Superior temporal gyrus (tissue), 1 donor: ENCODE measurements at regions not wholly inside any gene's neighbourhood (a gene's known extent, or its start where the extent isn't known, plus 50 kb on each side); places are given as distances from the start of the nearest gene placed in this dataset.

Experiments
- DNase-seq: peaks from one replicate; pipeline ENCODE4 v3.0.0-alpha.2; 2016; ENCODE audit errors: extremely low spot score

DNA sequence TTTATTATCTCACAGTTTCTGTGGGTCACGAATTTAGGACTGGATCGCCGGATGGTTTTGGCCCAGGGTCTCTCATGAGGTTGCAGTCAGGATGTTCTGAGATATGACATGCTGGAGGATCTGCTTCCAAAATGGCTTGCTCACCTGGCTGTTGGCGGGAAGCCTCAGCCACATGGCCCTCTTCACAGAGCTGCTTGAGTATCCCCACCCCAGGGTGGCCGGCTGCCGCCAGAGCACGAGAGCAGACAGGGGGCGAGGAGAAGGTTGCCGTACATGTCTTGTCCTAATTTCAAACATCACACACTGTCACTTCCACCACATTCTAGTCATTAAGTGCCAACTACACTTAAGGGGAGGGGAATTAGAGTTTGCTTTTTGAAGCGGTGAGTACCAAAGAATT, 365.8 kb downstream of the FGFR2 start:
- DNase-seq, result no peak

DNA sequence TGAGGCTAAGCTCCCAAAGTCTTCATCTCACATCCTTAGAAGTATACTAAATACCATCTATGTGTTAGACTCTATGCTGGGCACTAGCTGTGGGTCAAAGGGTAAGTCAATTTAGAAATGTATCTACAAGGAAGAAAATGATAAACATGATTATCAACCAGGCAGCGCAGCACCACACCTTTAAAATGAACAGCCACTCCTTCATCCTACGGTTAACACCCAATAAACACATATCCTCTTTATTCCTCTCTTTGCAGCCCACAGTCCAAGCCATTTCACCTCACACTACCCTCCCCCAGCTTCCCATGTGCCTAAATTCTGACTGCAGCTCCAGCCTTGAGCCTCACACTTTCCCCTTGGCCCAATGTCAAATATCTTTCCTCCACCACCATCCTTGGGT, 362.6 kb downstream of the FGFR2 start:
- DNase-seq, result no peak

DNA sequence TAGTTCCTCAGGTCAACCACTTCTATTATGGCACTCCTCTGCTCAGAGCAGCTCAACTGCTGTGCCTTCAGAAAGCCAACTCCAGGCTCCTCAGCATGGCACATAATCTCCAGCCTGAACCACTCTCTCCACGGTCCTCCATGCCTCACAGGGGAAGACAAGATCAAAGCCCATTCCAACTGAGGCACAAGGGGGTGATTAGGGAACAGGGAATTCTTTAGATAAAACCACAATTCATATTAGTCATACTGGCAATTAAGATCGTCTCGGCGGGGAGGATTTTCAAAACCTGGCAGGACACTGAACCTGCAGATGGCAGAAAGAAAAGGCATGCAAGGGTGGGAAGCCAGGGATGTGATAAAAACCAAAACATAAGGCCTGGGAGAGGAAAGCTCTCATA, 361.6 kb downstream of the FGFR2 start:
- DNase-seq, result no peak

DNA sequence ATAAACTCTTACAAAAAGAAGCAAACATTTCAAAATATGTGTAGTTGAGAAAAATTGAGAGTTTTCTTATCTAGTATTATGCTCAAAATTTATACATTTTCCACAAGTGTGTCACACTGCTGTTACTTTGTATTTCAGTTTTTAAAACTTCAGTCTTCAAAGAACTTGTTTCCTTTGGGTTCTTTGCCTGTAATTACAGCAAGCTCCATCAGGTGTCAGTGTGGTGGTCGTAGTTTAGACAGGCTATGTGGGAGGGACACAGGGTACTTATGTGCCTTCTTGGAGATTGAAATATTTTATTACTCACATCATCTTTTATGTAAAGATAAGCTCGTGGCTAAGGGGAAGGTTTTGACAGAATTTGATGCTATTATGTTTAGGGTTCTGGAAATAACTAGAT, 360.5 kb downstream of the FGFR2 start:
- DNase-seq, result no peak

DNA sequence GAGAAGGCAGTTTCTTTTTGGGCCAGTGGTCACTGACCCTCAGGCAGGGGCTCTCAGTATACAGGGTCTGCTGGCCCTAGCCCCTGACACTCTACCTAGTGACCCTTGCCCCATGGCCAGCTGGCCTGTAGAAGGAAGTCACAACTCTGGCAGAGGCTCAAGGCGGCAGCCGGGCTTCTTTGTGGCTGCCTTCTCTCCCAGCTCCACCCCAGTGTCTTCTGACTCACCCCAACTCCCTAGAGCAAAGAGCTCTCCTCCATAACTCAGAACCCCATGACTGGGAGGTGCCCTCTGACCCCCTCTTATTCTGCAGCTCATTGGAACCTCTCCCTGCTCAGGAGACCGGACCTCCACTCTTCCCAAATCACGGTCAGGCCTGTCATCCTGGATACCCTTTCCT, 358.2 kb downstream of the FGFR2 start:
- no peak for DNase-seq

DNA sequence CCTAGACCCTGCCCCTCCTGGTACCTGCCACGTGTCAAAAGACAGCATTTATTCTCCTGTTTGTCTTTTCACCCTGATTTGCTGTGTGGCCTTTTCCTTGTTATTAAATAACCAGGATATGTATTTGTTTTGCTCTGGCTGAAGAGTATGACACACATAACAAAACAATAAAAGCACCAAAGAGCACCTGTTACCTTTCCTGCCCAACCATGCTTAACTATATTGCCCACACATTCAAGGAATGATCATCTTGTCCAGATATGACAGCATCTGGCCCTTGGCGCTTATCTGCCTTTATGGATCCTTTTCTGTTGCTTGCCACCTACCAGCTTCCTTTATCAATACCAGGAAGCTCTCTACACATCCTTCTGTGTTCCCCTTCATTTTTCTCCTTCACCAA, 357.7 kb downstream of the FGFR2 start:
- DNase-seq, result no peak

DNA sequence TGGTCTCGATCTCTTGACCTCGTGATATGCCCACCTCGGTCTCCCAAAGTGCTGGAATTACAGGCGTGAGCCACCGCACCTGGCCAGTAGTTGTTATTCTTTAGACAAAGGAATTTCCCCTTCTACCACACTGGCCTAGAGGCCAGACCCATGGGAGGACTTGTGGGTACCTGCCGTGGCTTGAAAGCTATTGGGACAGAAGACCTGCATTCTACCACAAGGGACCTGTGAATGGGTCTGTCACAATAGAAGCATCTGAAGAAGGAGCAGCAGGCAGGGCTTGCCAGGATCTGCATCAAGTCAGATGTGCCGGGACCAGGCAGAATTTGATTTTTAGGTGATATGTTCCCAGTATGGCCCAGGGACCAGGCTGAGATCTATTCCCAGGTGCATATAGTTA, 356.9 kb downstream of the FGFR2 start:
- DNase-seq, result no peak

DNA sequence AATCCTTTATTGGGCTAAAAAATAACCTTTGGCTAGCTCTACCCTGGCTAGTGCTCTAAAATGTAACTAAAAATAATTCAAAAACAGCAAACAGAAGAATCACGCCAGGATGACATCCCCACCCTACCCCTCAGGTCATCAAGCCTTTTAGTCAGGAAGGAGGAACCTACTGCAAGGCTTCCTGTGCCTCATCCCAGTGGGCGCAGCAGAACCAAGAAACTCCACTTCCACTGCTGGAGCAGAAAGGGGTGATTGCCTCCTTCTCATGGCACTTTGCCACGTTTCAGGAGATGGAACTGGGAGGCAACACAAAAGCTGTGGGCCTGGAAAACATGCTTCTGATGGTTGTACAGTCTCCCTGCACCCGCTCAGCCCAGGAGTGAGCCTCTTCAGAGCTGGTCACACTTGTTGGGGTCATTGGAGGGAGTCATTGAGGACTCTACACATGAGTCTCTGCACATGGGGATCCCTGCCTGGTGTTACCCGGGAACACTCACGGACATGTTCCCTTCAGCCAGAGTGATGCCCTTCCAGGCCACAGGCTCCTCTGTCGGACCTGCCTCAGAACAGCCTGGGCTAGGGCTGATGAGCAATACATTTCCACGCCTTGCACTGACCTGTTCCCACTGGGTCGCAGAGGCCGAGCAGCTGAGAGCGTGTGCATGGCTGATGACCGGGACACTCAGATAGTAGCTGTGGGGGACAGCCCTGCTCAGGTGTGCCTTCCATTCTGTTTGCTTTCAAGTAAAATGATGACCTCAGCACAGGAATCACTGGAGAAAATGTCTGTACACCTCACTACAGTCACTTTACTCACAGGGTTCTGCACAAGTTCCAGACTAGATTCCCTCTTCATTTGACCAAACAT, 355.3 kb downstream of the FGFR2 start:
- no peak for DNase-seq

DNA sequence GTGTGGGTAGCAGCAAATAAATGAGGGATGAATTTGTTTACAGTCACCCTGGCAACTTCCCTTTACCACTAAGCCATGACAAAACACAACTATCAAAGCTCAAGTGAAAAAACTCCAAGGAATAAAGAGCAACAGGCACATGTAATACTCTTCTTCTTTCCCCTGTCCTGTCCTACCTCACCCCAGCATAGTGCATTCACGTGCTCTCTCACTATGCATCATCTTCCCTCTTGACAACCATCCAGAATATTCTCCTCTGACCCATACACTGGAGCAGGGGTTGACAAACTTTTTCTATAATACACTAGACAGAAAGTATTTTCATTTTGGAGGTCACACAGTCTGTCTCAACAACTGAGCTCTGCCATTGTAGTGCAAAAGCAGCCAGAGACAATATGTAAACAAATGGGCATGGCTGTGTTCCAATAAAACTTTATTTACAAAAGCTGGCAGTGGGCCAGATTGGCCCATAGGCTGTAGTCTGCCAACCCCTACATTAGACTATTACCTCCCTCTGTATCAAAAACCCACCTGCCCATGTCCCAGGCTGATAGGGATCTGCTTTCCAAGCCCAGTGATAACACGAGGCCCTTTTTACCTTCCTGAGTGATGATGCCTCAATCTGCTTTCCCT, 354.5 kb downstream of the FGFR2 start:
- DNase-seq, result no peak

DNA sequence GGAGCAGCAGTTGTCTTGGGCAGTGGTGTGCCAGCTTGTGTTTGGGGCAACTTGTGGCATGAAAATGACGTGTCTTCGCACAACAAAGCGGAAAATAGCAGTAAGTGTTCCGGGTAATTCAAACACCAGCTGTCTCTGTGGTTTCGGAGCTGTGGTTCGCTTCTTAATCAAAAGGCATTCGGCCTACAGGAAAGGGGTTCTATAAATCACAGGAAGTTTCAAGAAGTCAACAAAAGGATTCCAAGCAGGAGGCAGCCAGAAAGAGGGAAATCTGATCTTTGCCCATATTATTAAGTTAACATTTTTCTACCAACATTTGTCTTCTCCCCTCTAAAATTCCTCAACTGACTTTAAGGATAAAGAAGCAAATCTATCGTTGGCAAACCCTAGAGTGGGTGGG, 353.4 kb downstream of the FGFR2 start:
- DNase-seq, result no peak

DNA sequence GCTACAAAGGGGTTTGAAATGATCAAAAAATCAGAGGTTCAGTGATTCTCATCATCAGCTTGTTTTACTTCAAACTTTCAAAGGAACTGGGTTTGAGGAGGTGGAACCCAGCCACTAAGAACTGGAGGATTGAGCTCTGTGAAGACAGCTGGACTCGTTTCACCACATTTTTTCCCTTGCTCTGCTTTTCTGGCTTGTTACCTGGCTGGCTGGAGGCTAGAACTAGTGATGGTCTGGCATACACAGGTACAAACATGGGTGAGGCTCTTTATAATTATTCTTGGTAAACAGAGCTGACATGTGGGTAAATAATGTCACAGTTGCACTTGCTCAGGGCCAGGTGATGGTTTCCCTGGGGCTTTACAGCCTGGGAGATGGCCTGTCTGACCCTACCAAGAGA, 352.5 kb downstream of the FGFR2 start:
- DNase-seq, result no peak

DNA sequence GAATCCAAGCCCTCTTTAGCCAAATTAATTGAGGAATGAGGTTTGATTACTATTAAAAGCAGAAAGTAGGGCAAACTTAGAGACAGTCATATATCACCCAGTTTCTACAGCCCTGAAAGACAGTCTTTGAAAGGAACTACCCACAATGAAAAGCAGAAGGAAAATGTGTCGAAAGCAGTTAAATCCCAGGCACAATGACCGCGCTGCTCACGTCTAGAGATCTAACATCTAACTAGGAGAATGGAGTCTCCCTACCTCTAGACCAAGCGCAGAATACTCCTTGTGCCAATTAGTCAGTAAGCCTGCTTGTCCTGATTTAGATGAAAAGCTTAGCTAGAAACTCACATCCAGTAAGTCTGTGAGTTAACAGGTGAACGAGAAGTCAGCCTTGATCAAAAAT, 350.0 kb downstream of the FGFR2 start:
- no peak for DNase-seq

DNA sequence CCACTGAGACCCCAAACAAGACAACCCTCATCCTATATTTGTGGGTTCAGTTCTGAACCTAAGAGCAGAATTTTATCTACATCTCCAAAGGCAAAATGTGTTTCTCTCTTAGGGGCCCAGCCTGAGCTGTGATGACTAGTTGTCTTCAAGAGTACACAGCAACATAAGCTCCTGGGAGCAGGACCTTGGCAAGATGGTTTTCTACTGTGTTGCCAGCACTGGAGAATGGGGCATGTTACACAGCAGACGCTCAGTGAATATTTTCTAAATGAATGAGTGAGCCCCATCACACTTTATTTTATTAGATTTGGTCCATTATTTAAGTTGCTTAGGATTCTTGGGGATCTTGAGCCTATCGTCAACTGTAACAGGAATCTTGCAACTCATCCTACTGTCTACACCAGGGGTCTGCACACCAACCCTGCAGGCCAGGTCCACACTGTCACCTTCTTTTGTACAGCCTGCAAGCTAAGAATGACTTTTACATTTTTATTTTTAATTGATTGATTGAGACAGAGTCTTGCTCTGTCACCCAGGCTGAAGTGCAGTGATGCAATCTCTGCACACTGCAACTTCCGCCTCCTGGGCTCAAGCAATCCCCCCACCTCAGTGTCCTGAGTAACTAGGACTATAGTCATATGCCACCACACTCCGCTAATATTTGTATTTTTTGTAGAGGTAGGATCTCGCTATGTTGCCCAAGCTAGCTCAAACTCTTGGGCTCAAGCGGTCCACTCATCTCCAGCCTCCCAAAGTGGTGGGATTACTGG, 347.1 kb downstream of the FGFR2 start:
- DNase-seq, result no peak

DNA sequence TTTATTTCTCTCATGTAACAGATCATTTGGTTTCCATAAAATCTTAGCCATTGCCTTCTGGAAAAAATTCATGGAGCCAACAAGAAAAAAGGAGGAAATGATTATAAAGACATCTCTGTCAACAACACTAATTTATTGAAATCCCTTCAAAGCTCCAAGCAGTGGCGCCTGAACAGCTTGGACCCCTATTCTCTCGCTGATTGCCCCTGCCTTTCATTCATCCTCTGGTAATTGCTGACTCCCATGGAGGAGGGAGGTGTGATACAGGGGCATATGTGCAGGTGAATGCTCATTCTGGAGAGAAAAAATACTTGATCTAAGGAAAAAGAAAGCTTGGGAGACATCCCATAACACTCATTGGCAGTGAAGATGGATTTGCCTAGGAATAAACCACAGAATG, 345.5 kb downstream of the FGFR2 start:
- no peak for DNase-seq

DNA sequence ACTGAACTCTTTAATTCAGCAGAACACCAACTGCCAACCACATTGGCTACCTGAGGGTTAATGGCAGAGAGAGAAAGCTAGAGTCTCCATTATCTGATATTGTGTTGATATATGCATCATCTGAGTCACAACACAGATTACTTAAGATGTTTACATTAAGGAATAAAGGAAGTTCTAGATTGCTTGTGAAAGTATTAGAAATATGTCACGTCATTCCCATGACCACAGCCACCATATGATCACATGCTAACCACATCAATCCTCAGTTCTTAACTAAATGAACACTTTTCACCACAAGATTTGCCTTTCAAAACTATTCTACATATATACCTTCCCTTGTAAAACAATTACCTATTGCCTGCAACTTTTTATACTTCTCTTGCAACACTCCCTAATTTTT, 337.9 kb downstream of the FGFR2 start:
- no peak for DNase-seq

DNA sequence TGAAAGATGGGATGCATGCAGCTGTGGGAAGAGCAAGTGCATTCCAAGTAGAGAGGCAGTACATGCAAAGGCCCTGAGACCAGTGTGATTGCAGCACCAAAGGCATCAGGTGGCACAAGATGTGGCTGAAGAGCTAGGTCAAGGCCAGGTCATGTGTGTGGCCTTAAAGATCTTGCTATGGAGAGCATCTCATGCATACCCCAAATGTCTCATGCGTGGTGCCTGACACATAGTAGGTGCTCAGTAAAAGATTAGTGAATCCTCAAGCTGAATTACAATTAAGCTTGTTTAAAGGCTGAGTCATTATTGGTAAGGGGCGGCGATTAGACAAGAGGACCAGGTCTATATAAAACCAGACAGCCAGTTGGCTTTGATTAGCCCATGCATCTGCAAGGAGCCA, 336.6 kb downstream of the FGFR2 start:
- no peak for DNase-seq

DNA sequence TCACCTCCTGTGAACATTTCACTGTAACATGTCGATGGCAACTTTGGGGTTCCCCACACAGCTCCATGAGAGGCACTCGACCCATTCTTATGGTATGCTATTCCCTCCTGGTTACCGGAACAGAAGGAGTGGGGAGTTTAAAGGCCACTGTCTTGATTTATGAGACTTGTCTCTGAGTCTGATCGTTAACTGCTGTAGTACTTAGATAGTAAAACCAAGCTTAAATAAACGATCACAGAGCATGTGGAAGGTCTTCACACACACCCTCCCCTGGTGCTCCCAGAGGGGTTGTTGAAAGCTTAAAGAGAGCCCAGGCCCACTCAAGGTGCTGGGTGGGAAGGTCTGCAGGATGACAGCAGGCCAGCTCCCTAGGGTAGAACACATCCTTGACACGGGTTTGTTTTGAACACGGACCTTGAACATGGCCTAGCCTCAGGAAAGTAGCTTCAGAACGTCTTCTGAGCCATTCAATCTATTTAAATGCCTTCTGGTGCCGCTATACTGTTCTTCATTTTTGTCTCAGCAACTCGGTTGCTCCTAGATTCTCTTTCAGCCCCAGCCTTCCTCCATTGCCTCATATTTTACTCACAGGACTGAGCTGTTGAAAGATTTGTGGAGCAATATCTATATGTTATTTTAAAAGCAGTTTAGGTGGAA, 335.3 kb downstream of the FGFR2 start:
- no peak for DNase-seq

DNA sequence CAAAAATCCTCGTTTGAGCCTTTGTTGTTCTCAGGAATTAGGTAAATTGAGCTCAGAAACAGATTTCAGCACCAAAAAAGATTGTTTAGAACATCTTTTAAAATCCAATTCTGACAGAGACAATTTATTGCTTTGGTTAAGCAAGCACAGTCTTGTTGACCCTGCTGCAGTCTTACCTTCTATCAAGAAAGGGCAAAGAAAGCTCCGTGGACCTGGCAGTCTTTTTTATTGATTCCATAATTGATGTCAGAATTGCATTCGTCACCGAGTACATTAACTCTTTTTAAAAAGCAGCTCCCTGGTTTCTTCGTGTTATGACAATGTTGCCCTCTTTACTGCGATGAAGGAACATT, 334.8 kb downstream of the FGFR2 start:
- DNase-seq, result no peak

DNA sequence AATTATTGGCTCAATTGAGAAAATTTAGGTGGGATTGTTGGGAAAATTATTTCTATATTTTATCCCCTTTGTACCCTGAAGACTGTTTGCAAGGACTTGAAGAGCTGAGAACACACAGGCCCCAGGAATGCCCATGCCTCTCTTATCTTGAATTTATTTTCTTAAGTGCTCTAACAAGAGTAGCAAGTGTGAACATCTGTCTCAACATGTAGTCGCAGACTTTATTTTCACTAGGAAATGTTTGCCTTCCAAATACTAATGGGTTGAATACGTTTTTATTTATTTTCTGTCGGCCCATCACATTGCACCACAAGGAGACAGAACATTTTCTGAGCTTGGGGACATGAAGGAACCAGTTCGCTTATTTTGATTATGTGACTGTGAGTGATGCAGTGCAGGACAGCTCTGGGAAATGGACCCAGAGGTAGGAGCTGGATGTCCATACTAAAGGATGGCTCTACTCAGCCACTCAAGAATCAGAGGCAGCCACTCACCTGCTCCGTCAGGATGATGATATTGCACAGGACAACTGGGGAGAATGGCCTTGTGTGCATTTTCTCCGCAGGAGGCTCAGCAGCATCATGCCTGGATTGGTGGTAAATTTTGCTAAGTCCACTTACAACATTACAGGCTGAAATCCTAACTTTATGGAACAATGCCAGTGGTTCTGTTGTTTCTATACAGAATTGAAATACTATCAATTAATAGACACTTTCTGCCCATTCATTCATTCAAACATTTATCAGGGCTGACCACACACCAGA, 332.7 kb downstream of the FGFR2 start:
- DNase-seq, result no peak

DNA sequence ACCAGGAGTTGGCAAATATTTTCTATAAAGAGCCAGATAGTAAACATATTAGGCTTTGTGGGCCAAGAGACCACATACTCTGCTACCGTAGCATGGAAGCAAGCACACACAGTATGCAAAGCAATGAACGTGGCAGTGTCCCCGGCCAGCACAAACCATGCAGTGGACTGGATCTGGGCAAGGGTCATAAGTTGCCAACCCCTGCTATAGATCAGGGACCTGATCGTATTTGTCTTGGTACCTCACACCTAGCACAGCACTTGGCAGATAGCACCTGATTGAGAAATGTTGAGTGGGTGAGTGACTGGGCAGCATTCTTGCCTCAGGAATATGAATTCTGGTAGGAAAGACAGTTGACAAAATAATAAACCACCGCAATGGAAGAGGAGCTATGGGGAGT, 331.9 kb downstream of the FGFR2 start:
- no peak for DNase-seq

DNA sequence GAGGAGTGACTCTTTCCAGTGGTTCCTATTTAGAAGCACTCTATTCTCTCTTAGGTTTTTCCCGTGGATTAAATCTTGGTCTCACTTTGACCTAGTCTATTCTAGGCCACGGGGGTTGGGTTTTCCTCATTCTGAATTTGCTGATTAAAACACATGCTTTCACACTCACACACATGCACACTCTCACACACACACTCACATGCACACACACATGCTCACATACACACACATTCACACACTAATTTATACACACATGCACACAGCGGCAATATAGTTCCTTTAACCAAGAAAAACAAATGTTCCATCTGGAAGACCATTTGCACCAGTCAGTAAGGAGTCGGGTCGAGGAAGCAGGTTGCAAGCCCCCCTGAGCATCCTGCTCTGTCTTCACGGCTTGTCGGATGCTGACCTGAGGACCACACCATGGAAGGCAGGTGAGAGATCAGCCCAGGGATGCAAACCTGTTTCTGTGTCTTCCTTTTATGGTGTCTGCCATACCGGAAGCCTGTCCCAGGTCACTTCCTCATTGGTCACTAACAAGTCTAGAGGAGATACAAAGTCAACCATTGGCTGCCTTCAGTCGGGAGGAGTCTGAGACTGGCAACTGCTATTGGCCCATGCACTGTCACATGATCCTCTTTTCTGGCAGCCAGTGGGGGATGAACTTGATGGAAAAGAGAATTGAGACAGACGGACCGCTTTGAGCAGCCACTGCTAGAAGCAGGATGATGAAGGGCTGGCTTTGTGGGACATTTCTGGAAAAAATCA, 330.8 kb downstream of the FGFR2 start:
- no peak for DNase-seq
